ACC112 (cell line): ENCODE measurements at regions not wholly inside any gene's neighbourhood (a gene's known extent, or its start where the extent isn't known, plus 50 kb on each side); places are given as distances from the start of the nearest gene placed in this dataset.

Source experiments
- H2AFZ ChIP-seq: fragments of 200-600 bp; sonication (generic); one replicate; pipeline ENCODE4 v1.6.0; 2017; ENCODE audit warnings: antibody characterized with exemption, low read length; ENCODE audit not compliant: unreplicated experiment
- H3K27ac ChIP-seq: fragments of 200-600 bp; sonication (generic); 2 replicates; pipeline ENCODE4 v1.5.1; 2014; ENCODE audit warnings: low read depth, mild to moderate bottlenecking, antibody characterized with exemption, low read length, moderate library complexity
- H3K27me3 ChIP-seq: fragments of 200-600 bp; sonication (generic); 2 replicates; pipeline ENCODE4 v1.6.1; 2014; ENCODE audit warnings: mild to moderate bottlenecking, antibody characterized with exemption, low read length, moderate library complexity, mixed read lengths; ENCODE audit not compliant: insufficient read depth
- H3K36me3 ChIP-seq: fragments of 200-600 bp; sonication (generic); 2 replicates; pipeline ENCODE4 v1.6.1; 2016; ENCODE audit warnings: mild to moderate bottlenecking, antibody characterized with exemption, low read length, moderate library complexity, mixed read lengths; ENCODE audit not compliant: insufficient read depth
- H3K4me1 ChIP-seq: fragments of 200-600 bp; sonication (generic); one replicate; pipeline ENCODE4 v1.6.1; 2016; ENCODE audit warnings: low read length, mixed read lengths; ENCODE audit not compliant: insufficient read depth, unreplicated experiment, control insufficient read depth
- H3K4me3 ChIP-seq: fragments of 200-600 bp; sonication (generic); 2 replicates; pipeline ENCODE4 v1.5.1; 2014; ENCODE audit warnings: mild to moderate bottlenecking, low read depth, low read length
- H3K79me2 ChIP-seq: fragments of 200-600 bp; sonication (generic); one replicate; pipeline ENCODE4 v1.6.0; 2016; ENCODE audit warnings: low read length; ENCODE audit not compliant: control insufficient read depth, unreplicated experiment, insufficient read depth

GRCh38 chr12:87323369-87323768, 705.8 kb downstream of the C12orf50 start:
- peak overlapping the region; percentile 84 for H2AFZ ChIP-seq
- H3K4me3 ChIP-seq = no peak overlapping the region
- H3K79me2 ChIP-seq = no peaks in the 10 kb centered on the region
- H3K4me1 ChIP-seq = peaks cover 13% of the 10 kb centered on the region
- no peaks in the 10 kb centered on the region for H3K36me3 ChIP-seq
- peak overlapping the region; percentile 12; the same call in 1 of the 2 replicates for H3K27ac ChIP-seq
- H3K27me3 ChIP-seq = no peaks in the 10 kb centered on the region

GRCh38 chr12:87320724-87321123, 708.5 kb downstream of the C12orf50 start:
- Histone ChIP-seq H3K27me3 (no peaks in the 10 kb centered on the region), H3K4me3 (no peak overlapping the region), H3K27ac (no peak overlapping the region), H3K4me1 (peaks cover 20% of the 10 kb centered on the region), H3K79me2 (no peaks in the 10 kb centered on the region), H2AFZ (no peak overlapping the region), H3K36me3 (no peaks in the 10 kb centered on the region)

- Histone ChIP-seq H3K27me3 (no peaks in the 10 kb centered on the region), H3K79me2 (no peaks in the 10 kb centered on the region), H2AFZ (peak overlapping the region; percentile 44), H3K27ac (no peak overlapping the region), H3K4me3 (no peak overlapping the region), H3K4me1 (peaks cover 10% of the 10 kb centered on the region), H3K36me3 (no peaks in the 10 kb centered on the region)
Measured at GRCh38 chr12:87317302-87317701, 711.9 kb downstream of the C12orf50 start.

- peak overlapping the region; percentile 19 for H2AFZ ChIP-seq
- H3K27ac ChIP-seq = no peak overlapping the region
Measured at GRCh38 chr12:87311206-87311605, 718.0 kb downstream of the C12orf50 start.

GRCh38 chr12:87310126-87310525, 719.1 kb downstream of the C12orf50 start:
- no peak overlapping the region for H3K27ac ChIP-seq
- no peaks in the 10 kb centered on the region for H3K4me1 ChIP-seq
- no peaks in the 10 kb centered on the region for H3K79me2 ChIP-seq
- H3K4me3 ChIP-seq = no peak overlapping the region
- no peaks in the 10 kb centered on the region for H3K27me3 ChIP-seq
- H2AFZ ChIP-seq = peak overlapping the region; percentile 19
- H3K36me3 ChIP-seq = no peaks in the 10 kb centered on the region

More at GRCh38 chr12:87311206-87311605, 718.0 kb downstream of the C12orf50 start:
- no peaks in the 10 kb centered on the region for H3K27me3 ChIP-seq
- H3K4me1 ChIP-seq = no peaks in the 10 kb centered on the region
- no peaks in the 10 kb centered on the region for H3K79me2 ChIP-seq
- H3K4me3 ChIP-seq = 0 out of 2 replicates have a peak overlapping the region, but pooled peaks have one; percentile 5
- H3K36me3 ChIP-seq = no peaks in the 10 kb centered on the region

- no peaks in the 10 kb centered on the region for H3K36me3 ChIP-seq
- no peak overlapping the region for H3K27ac ChIP-seq
- no peak overlapping the region for H2AFZ ChIP-seq
- H3K4me1 ChIP-seq = no peaks in the 10 kb centered on the region
- no peaks in the 10 kb centered on the region for H3K79me2 ChIP-seq
- H3K4me3 ChIP-seq = no peak overlapping the region
- H3K27me3 ChIP-seq = no peaks in the 10 kb centered on the region
Measured at GRCh38 chr12:87305481-87305880, 723.7 kb downstream of the C12orf50 start.

- Histone ChIP-seq H2AFZ (no peak overlapping the region), H3K79me2 (no peaks in the 10 kb centered on the region), H3K27ac (no peak overlapping the region), H3K36me3 (no peaks in the 10 kb centered on the region), H3K4me3 (no peak overlapping the region), H3K4me1 (no peaks in the 10 kb centered on the region), H3K27me3 (no peaks in the 10 kb centered on the region)
Measured at GRCh38 chr12:87304406-87304805, 724.8 kb downstream of the C12orf50 start.

GRCh38 chr12:87303396-87304012, 725.7 kb downstream of the C12orf50 start:
- no peak overlapping the region for H3K27ac ChIP-seq
- H3K36me3 ChIP-seq = no peaks in the 10 kb centered on the region
- no peaks in the 10 kb centered on the region for H3K27me3 ChIP-seq
- no peak overlapping the region for H3K4me3 ChIP-seq
- H3K79me2 ChIP-seq = no peaks in the 10 kb centered on the region
- H2AFZ ChIP-seq = no peak overlapping the region
- no peaks in the 10 kb centered on the region for H3K4me1 ChIP-seq

- Histone ChIP-seq H3K79me2 (no peaks in the 10 kb centered on the region), H3K27ac (no peak overlapping the region), H3K36me3 (no peaks in the 10 kb centered on the region), H3K4me1 (no peaks in the 10 kb centered on the region), H3K4me3 (no peak overlapping the region), H3K27me3 (no peaks in the 10 kb centered on the region), H2AFZ (no peak overlapping the region)
Measured at GRCh38 chr12:87302126-87302745, 727.0 kb downstream of the C12orf50 start.

GRCh38 chr12:87290505-87290904, 738.7 kb downstream of the C12orf50 start:
- H3K79me2 ChIP-seq = no peaks in the 10 kb centered on the region
- H3K27ac ChIP-seq = no peak overlapping the region
- H3K4me1 ChIP-seq = no peaks in the 10 kb centered on the region
- no peak overlapping the region for H3K4me3 ChIP-seq
- no peaks in the 10 kb centered on the region for H3K27me3 ChIP-seq
- no peak overlapping the region for H2AFZ ChIP-seq
- H3K36me3 ChIP-seq = no peaks in the 10 kb centered on the region

- Histone ChIP-seq H3K4me3 (no peak overlapping the region), H3K36me3 (no peaks in the 10 kb centered on the region), H3K27me3 (no peaks in the 10 kb centered on the region), H3K4me1 (no peaks in the 10 kb centered on the region), H2AFZ (no peak overlapping the region), H3K79me2 (no peaks in the 10 kb centered on the region), H3K27ac (no peak overlapping the region)
Measured at GRCh38 chr12:87283886-87284285, 745.3 kb downstream of the C12orf50 start.
